Liver (tissue), 8 donors: ENCODE measurements at regions not wholly inside any gene's neighbourhood (a gene's known extent, or its start where the extent isn't known, plus 50 kb on each side); places are given as distances from the start of the nearest gene placed in this dataset.

Source experiments
- DNase-seq: peaks from one replicate; pipeline ENCODE4 v3.0.0-alpha.2; 2017; ENCODE audit warnings: low spot score
- H3K27ac ChIP-seq, 2 donors: one replicate each; pipeline ENCODE4 v1.7.0; 2013; ENCODE audit warnings: inconsistent platforms in 2 of 2, low read length in 2 of 2, control low read depth in 1 of 2, low read depth in 1 of 2, mild to moderate bottlenecking in 1 of 2
- H3K27me3 ChIP-seq, 4 donors: one replicate each; pipeline versions ENCODE4 v1.6.1 to v1.7.0; 2013; ENCODE audit warnings: low read length in 3 of 4, inconsistent platforms in 1 of 4, mild to moderate bottlenecking in 1 of 4, moderate library complexity in 1 of 4; ENCODE audit not compliant: control insufficient read depth in 4 of 4, insufficient read depth in 4 of 4
- H3K36me3 ChIP-seq, 4 donors: one replicate each; pipeline versions ENCODE4 v1.6.1 to v1.7.0; 2013; ENCODE audit warnings: low read length in 3 of 4, mild to moderate bottlenecking in 3 of 4, low read depth in 1 of 4, moderate library complexity in 1 of 4; ENCODE audit not compliant: control insufficient read depth in 4 of 4, insufficient read depth in 3 of 4
- H3K4me1 ChIP-seq, 4 donors: one replicate each; pipeline versions ENCODE4 v1.6.1 to v1.7.0; 2013; ENCODE audit warnings: low read length in 3 of 4, mild to moderate bottlenecking in 3 of 4, moderate library complexity in 1 of 4; ENCODE audit not compliant: control insufficient read depth in 4 of 4, insufficient read depth in 4 of 4
- H3K4me3 ChIP-seq, 3 donors: one replicate each; pipeline versions ENCODE4 v1.6.1 to v1.7.0; 2013; ENCODE audit warnings: low read length in 3 of 3, control low read depth in 1 of 3, low read depth in 1 of 3, mild to moderate bottlenecking in 1 of 3
- H3K9ac ChIP-seq, 2 donors: one replicate each; pipeline ENCODE4 v1.7.0; 2013; ENCODE audit warnings: low read length in 2 of 2, mild to moderate bottlenecking in 2 of 2, moderate library complexity in 2 of 2, control low read depth in 1 of 2, low read depth in 1 of 2
- H3K9me3 ChIP-seq, 4 donors: one replicate each; pipeline versions ENCODE4 v1.6.1 to v1.7.0; 2013; ENCODE audit warnings: low read length in 3 of 4; ENCODE audit not compliant: control insufficient read depth in 4 of 4
- CTCF ChIP-seq: fragments of 150-350 bp; IDR thresholded peaks from 2 replicates; pipeline ENCODE4 v1.5.1; 2017; ENCODE audit warnings: improper control_type of control experiment, low read depth, low read length; ENCODE audit not compliant: missing input control
- EGR1 ChIP-seq, 2 donors: IDR thresholded peaks; 2 replicates each; pipeline ENCODE4 v1.6.1; 2016 to 2018; ENCODE audit warnings: antibody characterized with exemption in 2 of 2, low read depth in 2 of 2
- FOXA1 ChIP-seq: IDR thresholded peaks from 2 replicates; pipeline ENCODE4 v1.6.1; 2016; ENCODE audit warnings: antibody characterized with exemption
- FOXA2 ChIP-seq: IDR thresholded peaks from 2 replicates; pipeline ENCODE4 v1.6.1; 2016; ENCODE audit warnings: antibody characterized with exemption
- GABPA ChIP-seq, 2 donors: IDR thresholded peaks in 1 of 2; conservative IDR thresholded peaks in 1 of 2; 2 replicates each; pipeline ENCODE4 v1.6.1; 2016; ENCODE audit warnings: antibody characterized with exemption in 2 of 2, mild to moderate bottlenecking in 1 of 2, moderate library complexity in 1 of 2
- HNF4A ChIP-seq, 2 donors: conservative IDR thresholded peaks; 2 replicates each; pipeline ENCODE4 v1.6.1; 2016; ENCODE audit warnings: antibody characterized with exemption in 2 of 2, mild to moderate bottlenecking in 2 of 2
- JUND ChIP-seq, 2 donors: IDR thresholded peaks; 2 replicates each; pipeline ENCODE4 v1.6.1; 2016; ENCODE audit warnings: antibody characterized with exemption in 2 of 2
- NR2F2 ChIP-seq: IDR thresholded peaks from 2 replicates; pipeline ENCODE4 v1.6.1; 2016; ENCODE audit warnings: antibody characterized with exemption
- RAD21 ChIP-seq, 2 donors: IDR thresholded peaks; 2 replicates each; pipeline ENCODE4 v1.6.1; 2016; ENCODE audit warnings: antibody characterized with exemption in 2 of 2, mild to moderate bottlenecking in 2 of 2
- REST ChIP-seq: IDR thresholded peaks from 2 replicates; pipeline ENCODE4 v1.6.1; 2016; ENCODE audit warnings: antibody characterized with exemption, mild to moderate bottlenecking
- RXRA ChIP-seq, 2 donors: IDR thresholded peaks; 2 replicates each; pipeline ENCODE4 v1.6.1; 2017 to 2018; ENCODE audit warnings: antibody characterized with exemption in 2 of 2, mild to moderate bottlenecking in 1 of 2
- SP1 ChIP-seq: IDR thresholded peaks from 2 replicates; pipeline ENCODE4 v1.6.1; 2018; ENCODE audit warnings: antibody characterized with exemption, mild to moderate bottlenecking
- TAF1 ChIP-seq: conservative IDR thresholded peaks from 2 replicates; pipeline ENCODE4 v1.6.1; 2016; ENCODE audit warnings: antibody characterized with exemption, mild to moderate bottlenecking
- YY1 ChIP-seq: IDR thresholded peaks from 2 replicates; pipeline ENCODE4 v1.6.1; 2016; ENCODE audit warnings: antibody characterized with exemption, mild to moderate bottlenecking
- ZBTB33 ChIP-seq: IDR thresholded peaks from 2 replicates; pipeline ENCODE4 v1.6.1; 2016; ENCODE audit warnings: antibody characterized with exemption
- WGBS: extraction: QIAGEN DNeasy Blood & Tissue Kit; methylation state at CpG from one replicate; pipeline ENCODE4 v1.1.7; 2013; 5-methylcytosine and 5-hydroxymethylcytosine counted together
- donor health status: healthy.
- donor health status: healthy.
- donor health status: healthy.
- donor health status: healthy.
- donor health status: healthy.

- Histone ChIP-seq H3K36me3 (no peaks in the 10 kb centered on the region), H3K27me3 (peaks cover 0 to 4% (median 0%) of the 10 kb centered on the region in 4 donors), H3K9me3 (no peaks in the 10 kb centered on the region), H3K4me1 (no peaks in the 10 kb centered on the region), H3K27ac (no peak overlapping the region), H3K4me3 (no peak overlapping the region), H3K9ac (no peak overlapping the region)
- 82% methylated on average over 3 of the region's 3 CpGs for WGBS
- TF ChIP-seq RAD21 (IDR thresholded peaks at IDR 0.05) (no peak), FOXA1 (no peak), JUND (IDR thresholded peaks at IDR 0.05) (no peak), SP1 (no peak), FOXA2 (no peak), NR2F2 (no peak), GABPA (IDR thresholded peaks at IDR 0.05 in 1 of 2, conservative IDR thresholded peaks at IDR 0.05 in 1 of 2) (no peak), YY1 (no peak), HNF4A (conservative IDR thresholded peaks at IDR 0.05) (no peak), TAF1 (no peak), CTCF (no peak), EGR1 (IDR thresholded peaks at IDR 0.05; ENCODE audit: low read depth in 2 of 2) (no peak)
- DNase-seq = no peak
Observed at GRCh38 chr3:153693207-153693606, 428.0 kb upstream of the ARHGEF26 start.

GRCh38 chr3:153702106-153702505 is 419.1 kb upstream of the ARHGEF26 start:
- H3K4me3 ChIP-seq = no peak overlapping the region
- H3K27me3 ChIP-seq = peaks cover 0 to 4% (median 2%) of the 10 kb centered on the region in 4 donors
- no peak overlapping the region for H3K27ac ChIP-seq
- no peaks in the 10 kb centered on the region for H3K9me3 ChIP-seq
- H3K36me3 ChIP-seq = no peaks in the 10 kb centered on the region
- no peak overlapping the region for H3K9ac ChIP-seq
- no peak for DNase-seq
- H3K4me1 ChIP-seq = no peaks in the 10 kb centered on the region
- no peak for TF ChIP-seq YY1
- no peak for TF ChIP-seq RXRA (IDR thresholded peaks at IDR 0.05)
- no peak for TF ChIP-seq HNF4A (conservative IDR thresholded peaks at IDR 0.05)
- no peak for TF ChIP-seq EGR1 (IDR thresholded peaks at IDR 0.05; ENCODE audit: low read depth in 2 of 2)
- no peak for TF ChIP-seq JUND (IDR thresholded peaks at IDR 0.05)
- no peak for TF ChIP-seq CTCF
- TF ChIP-seq REST = no peak
- no peak for TF ChIP-seq FOXA1
- TF ChIP-seq RAD21 (IDR thresholded peaks at IDR 0.05) = no peak
- TF ChIP-seq ZBTB33 = no peak
- no peak for TF ChIP-seq GABPA (IDR thresholded peaks at IDR 0.05 in 1 of 2, conservative IDR thresholded peaks at IDR 0.05 in 1 of 2)
- TF ChIP-seq TAF1 = no peak
